Activated naive CD8-positive, alpha-beta T cell treated with anti-CD3 and anti-CD28 coated beads, Interleukin-2, amount 50 U/mL, for 24 hours (primary cell): ENCODE measurements at regions not wholly inside any gene's neighbourhood (a gene's known extent, or its start where the extent isn't known, plus 50 kb on each side); places are given as distances from the start of the nearest gene placed in this dataset.

ENCODE experiments used
- ATAC-seq: fragments of 150-1000 bp; cut with Tn5 transposase; one replicate; pipeline ENCODE4 v1.10.0; 2021
- DNase-seq: peaks from one replicate; pipeline ENCODE4 v3.0.0; 2021
- H3K27ac Mint-ChIP-seq: one replicate; pipeline ENCODE4 v1.8.0; 2021; ENCODE audit warnings: mild to moderate bottlenecking, mixed read lengths
- H3K27me3 Mint-ChIP-seq: one replicate; pipeline ENCODE4 v1.8.0; 2021; ENCODE audit warnings: mixed read lengths
- H3K36me3 Mint-ChIP-seq: one replicate; pipeline ENCODE4 v1.8.0; 2021; ENCODE audit warnings: low read depth, mixed read lengths
- H3K4me1 Mint-ChIP-seq: one replicate; pipeline ENCODE4 v1.8.0; 2021; ENCODE audit warnings: mixed read lengths
- H3K4me3 Mint-ChIP-seq: one replicate; pipeline ENCODE4 v1.8.0; 2021; ENCODE audit warnings: mild to moderate bottlenecking, moderate library complexity, mixed read lengths
- H3K9me3 Mint-ChIP-seq: one replicate; pipeline ENCODE4 v1.8.0; 2021; ENCODE audit warnings: mixed read lengths

DNA sequence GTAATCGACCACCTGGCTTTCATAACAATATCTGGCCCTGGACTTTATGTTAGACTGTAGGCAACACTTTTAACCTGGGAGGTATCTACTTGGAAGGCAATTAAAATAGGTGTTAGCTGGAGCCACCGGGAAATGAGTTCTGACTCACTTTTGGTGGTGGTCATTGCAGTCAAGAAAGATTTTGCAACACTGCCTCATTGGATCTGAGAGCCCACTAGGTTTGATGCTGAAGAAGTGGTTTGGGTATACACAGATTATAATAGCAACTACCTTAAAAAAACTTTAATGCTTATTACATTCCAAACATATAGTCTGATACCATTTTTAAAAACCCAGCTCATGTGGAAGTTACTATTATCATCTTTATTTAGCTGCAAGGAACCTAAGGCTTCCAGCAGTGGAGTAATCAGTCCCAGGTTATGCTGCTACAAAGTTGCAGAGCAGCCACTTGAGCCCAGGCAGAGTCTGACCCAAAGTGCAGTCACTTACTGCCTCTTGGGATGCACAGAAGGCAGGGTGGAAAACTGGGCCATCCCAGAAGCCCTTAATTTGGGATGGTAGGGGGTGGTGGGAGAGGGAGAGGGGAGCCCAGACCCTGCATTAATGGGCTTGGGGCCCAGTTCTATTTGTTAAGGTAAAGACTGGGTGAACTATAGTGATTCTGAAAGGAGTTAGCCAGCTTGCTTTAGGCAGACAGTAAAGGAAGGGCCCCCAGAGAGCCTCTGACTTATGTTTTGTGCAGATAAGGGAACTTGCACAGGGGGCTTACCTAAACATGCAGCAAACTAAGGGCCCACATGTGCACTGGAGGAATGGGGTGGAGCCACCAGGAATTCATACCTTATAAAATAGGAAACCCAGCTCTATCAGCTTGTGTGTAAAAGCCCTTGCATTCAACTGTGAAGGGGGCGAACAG lies 149.4 kb downstream of the SNX19 start:
- no peaks in the 10 kb centered on the region for H3K27me3 Mint-ChIP-seq
- H3K27ac Mint-ChIP-seq = no peak overlapping the region
- H3K4me3 Mint-ChIP-seq = no peak overlapping the region
- H3K36me3 Mint-ChIP-seq = no peaks in the 10 kb centered on the region
- DNase-seq (no peak), ATAC-seq (no peak)
- H3K4me1 Mint-ChIP-seq = peaks cover 6% of the 10 kb centered on the region
- no peaks in the 10 kb centered on the region for H3K9me3 Mint-ChIP-seq

DNA sequence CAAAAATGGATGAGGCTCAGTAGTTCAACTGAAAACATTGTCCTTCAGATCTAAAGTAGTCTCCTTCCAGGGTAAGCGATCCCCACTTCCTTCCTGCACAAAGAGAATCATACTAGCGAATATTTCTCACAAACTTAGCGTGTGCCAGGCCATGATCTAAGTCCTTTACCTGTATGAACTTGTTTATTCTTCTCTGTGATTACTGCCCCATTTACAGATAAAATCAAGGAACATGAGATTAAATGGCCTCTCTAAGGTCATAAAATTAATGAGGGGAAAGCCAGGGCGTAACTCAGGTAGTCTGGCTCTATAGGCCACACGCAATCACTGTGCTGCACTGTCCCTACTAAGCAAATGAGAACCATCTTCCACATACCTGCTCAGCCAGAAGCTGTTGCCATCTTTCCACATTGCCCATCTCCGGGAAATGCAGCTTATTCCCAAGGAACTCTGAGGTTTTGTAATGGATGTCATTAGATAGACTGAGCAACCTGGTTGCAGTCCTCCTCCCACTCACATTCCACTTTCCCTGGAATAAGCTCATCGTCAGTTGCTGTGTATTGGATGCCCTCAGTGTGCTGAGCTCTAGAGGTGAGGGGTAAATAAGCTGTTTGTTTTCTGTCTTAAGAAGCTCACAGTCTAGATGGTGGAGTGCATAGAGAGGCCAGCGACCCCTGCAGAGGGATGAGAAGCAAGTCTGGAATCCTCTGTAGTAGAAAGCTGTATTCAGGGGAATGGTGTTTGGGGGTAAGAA lies 146.3 kb downstream of the SNX19 start:
- ATAC-seq (no peak), DNase-seq (no peak)
- Mint-ChIP-seq H3K9me3 (no peaks in the 10 kb centered on the region), H3K36me3 (no peaks in the 10 kb centered on the region), H3K4me1 (peaks cover 6% of the 10 kb centered on the region), H3K4me3 (no peak overlapping the region), H3K27me3 (no peaks in the 10 kb centered on the region), H3K27ac (no peak overlapping the region)

DNA sequence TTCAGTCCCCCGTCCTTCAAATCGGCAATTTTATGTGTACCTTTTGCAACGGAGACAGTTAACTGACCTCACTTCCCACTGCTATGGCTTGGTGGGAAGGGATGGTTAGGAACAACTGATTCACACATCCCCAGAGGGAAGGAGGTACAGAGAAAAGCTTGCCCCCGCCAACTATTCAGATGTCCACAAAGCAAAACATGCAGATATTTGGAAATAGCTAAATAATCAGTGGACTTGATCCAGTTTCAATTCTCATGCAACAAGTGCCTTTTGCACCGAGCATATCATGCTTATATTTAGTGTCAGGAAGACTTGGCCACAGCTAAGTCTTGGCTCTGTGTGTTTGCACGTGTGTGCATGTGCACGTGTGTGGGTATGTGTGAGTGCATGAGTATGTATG lies 144.6 kb downstream of the SNX19 start:
- ATAC-seq (no peak), DNase-seq (no peak)
- H3K4me3 Mint-ChIP-seq = no peak overlapping the region
- H3K27me3 Mint-ChIP-seq = peaks cover 3% of the 10 kb centered on the region
- H3K36me3 Mint-ChIP-seq = no peaks in the 10 kb centered on the region
- no peak overlapping the region for H3K27ac Mint-ChIP-seq
- H3K4me1 Mint-ChIP-seq = no peaks in the 10 kb centered on the region
- no peaks in the 10 kb centered on the region for H3K9me3 Mint-ChIP-seq

DNA sequence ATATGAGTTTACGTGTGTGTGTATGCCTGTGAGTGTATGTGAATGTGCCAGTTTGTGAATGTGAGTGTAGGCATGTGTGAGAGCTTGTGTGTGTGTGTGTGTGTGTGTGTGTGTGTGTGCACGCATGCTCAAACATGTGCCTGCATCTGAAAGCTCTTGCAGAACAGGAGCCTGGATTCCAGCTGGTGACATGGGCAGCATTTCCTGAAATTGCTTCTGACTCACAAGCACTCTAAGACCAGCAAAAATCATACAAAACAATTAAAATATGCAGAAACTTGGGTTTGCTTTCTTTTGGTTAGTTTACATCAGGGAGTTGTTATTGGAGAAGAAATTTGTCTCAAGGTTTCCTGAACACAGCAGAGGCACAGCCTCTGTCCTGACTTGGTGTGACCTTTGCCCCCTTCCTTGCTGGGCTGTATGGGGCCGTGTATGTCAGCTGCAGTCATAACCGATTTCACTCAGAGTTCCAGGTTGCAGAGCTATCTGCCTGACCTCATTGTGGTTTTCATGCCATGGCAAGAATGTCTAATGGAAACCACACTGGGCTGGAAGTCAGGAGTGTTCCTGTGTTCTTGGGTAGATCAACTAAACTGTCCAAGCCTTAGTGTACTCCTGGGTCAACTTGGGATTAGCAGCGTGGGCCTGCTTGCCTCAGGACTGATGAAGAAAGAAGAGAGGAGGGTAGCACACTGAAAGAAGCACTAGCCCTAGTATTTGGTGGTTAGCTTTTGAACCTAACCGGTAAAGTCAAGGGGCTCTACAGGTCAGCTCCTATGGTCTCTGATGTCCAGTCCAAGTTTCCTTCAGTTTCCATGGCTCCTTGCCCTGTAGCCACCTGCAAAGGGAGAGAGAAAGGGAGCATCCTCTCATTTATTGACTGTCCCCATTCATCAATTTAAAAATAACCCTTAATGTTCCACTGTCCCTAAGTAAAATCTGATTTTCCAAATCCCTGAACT lies 143.7 kb downstream of the SNX19 start:
- peaks cover 7% of the 10 kb centered on the region for H3K27me3 Mint-ChIP-seq
- H3K27ac Mint-ChIP-seq = no peak overlapping the region
- H3K9me3 Mint-ChIP-seq = no peaks in the 10 kb centered on the region
- no peak overlapping the region for H3K4me3 Mint-ChIP-seq
- DNase-seq (no peak), ATAC-seq (no peak)
- H3K4me1 Mint-ChIP-seq = no peaks in the 10 kb centered on the region
- no peaks in the 10 kb centered on the region for H3K36me3 Mint-ChIP-seq

DNA sequence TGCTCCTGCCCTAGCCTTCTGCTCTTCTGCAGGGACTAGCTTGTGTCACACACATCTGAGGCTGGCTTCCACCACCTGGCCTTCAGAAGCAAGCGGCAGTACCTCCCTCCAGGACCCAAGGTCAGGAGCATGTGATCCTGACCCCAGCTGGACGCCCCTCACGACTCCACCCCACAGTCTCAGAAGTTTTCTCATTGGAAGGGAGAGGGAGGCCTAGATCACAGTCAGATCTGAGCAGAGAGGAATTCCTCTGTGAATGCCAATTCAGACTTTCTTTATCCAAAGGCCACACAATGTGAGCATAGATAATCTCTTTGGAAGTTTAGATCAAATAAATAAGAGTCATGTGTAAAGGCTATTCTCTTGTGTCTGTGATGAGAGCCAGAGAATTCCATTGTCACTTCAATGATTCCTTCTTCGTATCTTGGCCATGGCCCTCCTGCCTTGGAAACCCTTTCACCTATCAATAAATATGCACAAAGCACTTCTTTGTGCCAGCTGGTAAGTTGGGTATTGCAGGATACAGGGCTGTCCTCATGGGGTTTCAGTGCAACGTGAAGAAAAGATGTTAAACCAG lies 142.9 kb downstream of the SNX19 start:
- Mint-ChIP-seq H3K27me3 (peaks cover 7% of the 10 kb centered on the region), H3K4me1 (no peaks in the 10 kb centered on the region), H3K4me3 (no peak overlapping the region), H3K36me3 (no peaks in the 10 kb centered on the region), H3K27ac (no peak overlapping the region), H3K9me3 (no peaks in the 10 kb centered on the region)
- DNase-seq (no peak), ATAC-seq (no peak)

DNA sequence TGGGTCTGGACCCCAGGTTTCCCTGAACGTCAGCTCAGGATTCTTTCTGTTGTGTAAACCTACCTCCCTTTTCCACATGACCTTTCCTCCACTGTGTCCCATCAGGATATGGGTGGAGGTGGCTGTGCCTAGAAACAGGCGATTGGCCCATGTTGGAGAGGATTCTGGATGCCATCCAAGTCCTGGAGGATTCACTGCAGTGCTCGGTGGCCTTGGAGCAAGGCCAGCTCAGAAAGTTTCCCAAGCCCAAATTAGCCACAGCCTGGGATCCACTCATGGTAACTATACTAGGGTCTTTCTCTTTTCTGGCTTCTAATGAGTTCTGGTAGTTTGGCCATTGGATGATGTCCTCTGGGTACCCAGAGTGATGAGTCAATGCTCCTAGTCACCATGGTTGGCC lies 141.6 kb downstream of the SNX19 start:
- H3K27ac Mint-ChIP-seq = no peak overlapping the region
- no peak for DNase-seq

DNA sequence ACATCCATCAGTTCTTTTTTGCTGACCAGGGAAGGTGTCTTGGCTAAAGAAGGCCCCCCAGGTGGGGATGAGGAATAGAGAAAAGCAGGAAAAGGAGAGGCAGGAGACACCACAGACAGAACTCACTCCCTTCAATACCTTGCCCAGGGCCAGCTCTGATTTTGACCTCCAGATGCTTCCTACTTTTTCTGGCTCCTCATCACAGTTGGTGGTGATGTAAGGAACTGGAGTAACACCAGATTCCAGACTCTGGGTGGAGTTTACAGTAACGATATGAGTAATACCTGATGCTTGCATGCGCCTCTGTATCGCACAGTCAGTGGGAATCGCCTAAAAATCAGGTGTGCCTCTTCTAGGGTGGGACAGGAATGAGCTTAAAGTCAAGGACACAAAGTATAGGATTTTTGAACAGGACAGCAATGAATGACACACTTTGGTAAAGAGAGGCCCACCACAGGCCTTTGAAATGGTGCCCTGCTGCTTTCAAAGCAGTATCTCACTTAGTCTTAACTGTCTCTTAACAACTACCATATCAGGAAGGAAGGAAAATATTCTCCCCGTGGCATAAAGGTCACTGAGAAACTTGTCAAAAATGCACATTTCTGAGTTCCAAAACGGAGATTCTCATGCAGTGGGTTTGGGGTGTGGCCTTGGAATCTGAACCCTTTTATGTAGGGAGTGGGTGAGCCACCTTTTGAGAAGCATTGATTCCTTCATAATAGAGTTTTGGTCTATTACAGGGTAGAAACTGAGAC lies 140.8 kb downstream of the SNX19 start:
- Mint-ChIP-seq H3K27ac (no peak overlapping the region), H3K36me3 (no peaks in the 10 kb centered on the region), H3K9me3 (no peaks in the 10 kb centered on the region), H3K4me1 (no peaks in the 10 kb centered on the region), H3K27me3 (peaks cover 7% of the 10 kb centered on the region), H3K4me3 (no peak overlapping the region)
- ATAC-seq (no peak), DNase-seq (no peak)

More for the DNA sequence above, 141.6 kb downstream of the SNX19 start:
- Mint-ChIP-seq H3K4me1 (no peaks in the 10 kb centered on the region), H3K4me3 (no peak overlapping the region), H3K27me3 (peaks cover 7% of the 10 kb centered on the region), H3K36me3 (no peaks in the 10 kb centered on the region), H3K9me3 (no peaks in the 10 kb centered on the region)
- ATAC-seq = no peak

DNA sequence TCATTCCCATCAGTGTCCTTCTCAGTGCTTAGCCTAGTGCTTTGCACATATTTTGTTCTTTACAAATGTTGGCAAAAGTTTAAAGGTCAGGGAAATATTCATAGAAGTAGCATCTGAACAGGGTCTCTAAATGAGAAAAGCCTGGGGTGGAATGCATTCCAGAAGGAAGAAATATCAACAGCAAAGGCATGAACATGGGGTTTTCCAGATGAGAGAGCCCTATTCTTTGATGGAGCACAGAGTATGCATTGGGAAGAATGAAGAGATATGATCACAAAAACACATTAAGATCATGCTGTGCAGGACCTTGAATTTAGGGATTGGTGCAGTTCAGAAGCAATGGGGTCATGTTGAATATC lies 140.2 kb downstream of the SNX19 start:
- DNase-seq (no peak), ATAC-seq (no peak)
- H3K36me3 Mint-ChIP-seq = no peaks in the 10 kb centered on the region
- H3K4me3 Mint-ChIP-seq = no peak overlapping the region
- H3K27me3 Mint-ChIP-seq = peaks cover 7% of the 10 kb centered on the region
- no peak overlapping the region for H3K27ac Mint-ChIP-seq
- H3K9me3 Mint-ChIP-seq = no peaks in the 10 kb centered on the region
- H3K4me1 Mint-ChIP-seq = no peaks in the 10 kb centered on the region

DNA sequence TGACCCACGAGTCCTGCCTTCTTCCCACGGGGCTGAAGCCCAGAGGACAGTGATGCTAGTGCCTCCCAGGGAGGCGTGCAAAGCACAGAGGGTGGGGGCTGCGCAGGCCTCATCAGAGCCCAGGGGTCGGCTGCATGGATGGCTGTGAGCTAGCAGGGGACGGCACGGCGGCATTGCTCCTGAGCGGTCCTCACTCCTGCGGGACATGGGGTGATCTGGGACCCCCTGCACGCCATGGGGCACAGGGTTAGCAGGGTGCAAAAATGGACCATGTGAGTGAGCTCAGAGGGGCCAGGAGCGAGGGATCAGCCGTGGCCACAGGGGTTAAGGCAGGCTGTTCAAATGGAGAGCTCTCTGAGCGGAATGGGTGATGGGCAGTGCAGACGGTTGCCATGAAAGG lies 138.3 kb downstream of the SNX19 start:
- H3K27ac Mint-ChIP-seq = no peak overlapping the region
- ATAC-seq = no peak
- DNase-seq = no peak
- H3K4me1 Mint-ChIP-seq = no peaks in the 10 kb centered on the region
- no peaks in the 10 kb centered on the region for H3K9me3 Mint-ChIP-seq
- H3K27me3 Mint-ChIP-seq = peaks cover 7% of the 10 kb centered on the region
- H3K36me3 Mint-ChIP-seq = no peaks in the 10 kb centered on the region
- H3K4me3 Mint-ChIP-seq = no peak overlapping the region

DNA sequence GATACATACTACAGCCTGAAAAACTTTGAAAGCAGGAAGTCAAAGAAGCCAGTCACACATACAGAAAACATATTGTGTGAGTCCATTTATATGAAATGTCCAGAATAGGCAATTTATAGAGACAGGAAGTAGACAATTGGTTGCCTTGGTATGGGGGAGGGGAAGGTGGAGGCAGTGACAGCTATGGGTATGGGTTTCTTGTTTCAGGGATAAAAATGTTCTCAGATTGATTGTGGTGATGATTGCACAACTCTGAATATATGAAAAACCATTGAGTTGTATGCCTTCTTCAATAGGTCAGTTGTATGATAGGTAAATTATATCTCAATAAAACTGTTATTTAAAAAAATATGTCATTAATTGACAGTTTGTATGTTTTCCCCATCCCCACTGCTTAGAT lies 137.6 kb downstream of the SNX19 start:
- H3K4me3 Mint-ChIP-seq = no peak overlapping the region
- H3K9me3 Mint-ChIP-seq = no peaks in the 10 kb centered on the region
- H3K36me3 Mint-ChIP-seq = no peaks in the 10 kb centered on the region
- H3K4me1 Mint-ChIP-seq = no peaks in the 10 kb centered on the region
- DNase-seq = no peak
- peaks cover 7% of the 10 kb centered on the region for H3K27me3 Mint-ChIP-seq
- no peak for ATAC-seq
- no peak overlapping the region for H3K27ac Mint-ChIP-seq

DNA sequence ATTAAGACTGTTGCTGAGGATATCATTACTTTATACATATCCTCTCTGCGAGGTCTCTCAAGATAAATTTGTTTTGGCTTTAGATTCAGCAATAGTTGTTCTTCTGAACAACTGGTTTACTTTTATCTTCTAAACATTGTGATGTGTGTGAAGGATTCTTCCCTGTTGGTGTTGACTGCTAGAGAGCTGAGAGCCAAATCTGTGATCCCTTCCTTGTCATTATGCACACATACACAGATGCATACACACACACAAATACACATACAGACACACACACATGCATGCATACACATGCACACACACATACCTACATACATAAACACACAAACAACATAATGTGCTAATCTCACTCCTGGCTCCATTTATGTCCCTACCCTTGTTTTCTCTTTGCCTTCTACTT lies 137.0 kb downstream of the SNX19 start:
- DNase-seq (no peak), ATAC-seq (no peak)
- Mint-ChIP-seq H3K27me3 (peaks cover 7% of the 10 kb centered on the region), H3K4me3 (no peak overlapping the region), H3K9me3 (no peaks in the 10 kb centered on the region), H3K4me1 (no peaks in the 10 kb centered on the region), H3K36me3 (no peaks in the 10 kb centered on the region), H3K27ac (no peak overlapping the region)

DNA sequence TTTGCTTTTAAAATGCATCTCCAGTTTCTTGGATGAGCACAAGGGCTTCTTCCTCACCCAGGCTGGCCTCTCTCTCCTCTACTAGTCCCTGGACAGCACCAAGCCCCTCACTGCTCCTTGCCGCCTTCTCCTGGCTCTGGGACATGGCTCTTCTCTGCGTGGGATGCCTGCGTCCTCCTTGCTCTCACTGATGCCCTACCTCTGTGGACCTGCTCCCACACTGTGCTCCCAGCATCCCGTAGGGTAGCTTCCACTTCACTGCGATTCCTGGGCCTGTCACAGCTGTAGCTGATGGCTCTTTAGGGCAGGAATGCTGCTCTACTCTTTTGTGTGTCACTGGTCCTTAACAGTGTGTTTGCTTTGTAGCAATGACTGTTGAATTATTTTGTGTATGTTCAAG lies 136.3 kb downstream of the SNX19 start:
- Mint-ChIP-seq H3K4me3 (no peak overlapping the region), H3K27ac (no peak overlapping the region), H3K4me1 (no peaks in the 10 kb centered on the region), H3K27me3 (peaks cover 7% of the 10 kb centered on the region), H3K36me3 (no peaks in the 10 kb centered on the region), H3K9me3 (no peaks in the 10 kb centered on the region)
- DNase-seq = no peak
- ATAC-seq = no peak

DNA sequence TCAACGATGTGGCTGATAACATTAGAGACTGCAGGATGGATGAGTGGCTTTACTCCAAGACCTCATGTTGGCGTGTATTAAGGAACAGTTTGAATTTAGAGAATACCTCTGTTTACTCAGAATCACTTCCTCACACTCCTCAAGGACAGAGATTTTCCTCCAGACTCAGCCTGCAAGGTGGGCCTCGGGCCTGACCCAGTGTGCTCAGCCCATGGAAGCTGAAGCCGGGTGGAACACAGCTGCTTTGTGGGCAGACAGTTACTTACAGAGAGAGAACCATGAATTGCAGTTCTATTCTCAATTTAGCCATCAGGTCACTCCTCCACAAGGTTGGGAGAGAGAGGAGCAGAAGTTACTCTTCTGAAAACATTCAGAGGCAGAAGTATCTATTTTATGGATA lies 135.8 kb downstream of the SNX19 start:
- Mint-ChIP-seq H3K27ac (no peak overlapping the region), H3K4me3 (no peak overlapping the region), H3K9me3 (no peaks in the 10 kb centered on the region), H3K36me3 (no peaks in the 10 kb centered on the region), H3K27me3 (peaks cover 7% of the 10 kb centered on the region), H3K4me1 (no peaks in the 10 kb centered on the region)
- ATAC-seq (no peak), DNase-seq (no peak)

DNA sequence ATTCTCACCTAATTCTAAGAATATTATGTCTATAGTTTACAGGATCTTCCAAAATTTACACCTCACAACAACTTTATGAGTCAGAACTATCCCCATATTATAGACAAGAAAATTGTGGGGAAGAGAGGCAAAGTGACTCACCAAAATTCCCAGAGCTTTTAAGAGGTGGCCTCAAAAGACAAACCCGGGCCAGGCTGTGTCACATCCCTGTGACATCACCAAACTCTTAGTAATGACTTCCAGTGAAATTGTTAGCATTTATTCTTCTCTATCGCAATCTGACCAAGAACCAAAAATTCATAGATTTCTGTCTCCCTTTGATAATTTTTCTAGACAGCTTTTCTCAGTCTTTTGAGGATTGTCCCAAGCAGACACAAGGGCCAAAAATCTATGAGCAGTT lies 134.3 kb downstream of the SNX19 start:
- H3K27ac Mint-ChIP-seq = no peak overlapping the region
- H3K4me1 Mint-ChIP-seq = no peaks in the 10 kb centered on the region
- H3K9me3 Mint-ChIP-seq = no peaks in the 10 kb centered on the region
- no peak overlapping the region for H3K4me3 Mint-ChIP-seq
- no peaks in the 10 kb centered on the region for H3K36me3 Mint-ChIP-seq
- peaks cover 4% of the 10 kb centered on the region for H3K27me3 Mint-ChIP-seq
- no peak for DNase-seq
- no peak for ATAC-seq
